ENCODE measurements at regions not wholly inside any gene's neighbourhood (a gene's known extent, or its start where the extent isn't known, plus 50 kb on each side); places are given as distances from the start of the nearest gene placed in this dataset.

- no peak for TF ChIP-seq JUN (IDR thresholded peaks at IDR 0.05)
- TF ChIP-seq ELK1 (IDR thresholded peaks at IDR 0.05; ENCODE audit: low read depth, low read length) = no peak
- TF ChIP-seq, protein P1, sequence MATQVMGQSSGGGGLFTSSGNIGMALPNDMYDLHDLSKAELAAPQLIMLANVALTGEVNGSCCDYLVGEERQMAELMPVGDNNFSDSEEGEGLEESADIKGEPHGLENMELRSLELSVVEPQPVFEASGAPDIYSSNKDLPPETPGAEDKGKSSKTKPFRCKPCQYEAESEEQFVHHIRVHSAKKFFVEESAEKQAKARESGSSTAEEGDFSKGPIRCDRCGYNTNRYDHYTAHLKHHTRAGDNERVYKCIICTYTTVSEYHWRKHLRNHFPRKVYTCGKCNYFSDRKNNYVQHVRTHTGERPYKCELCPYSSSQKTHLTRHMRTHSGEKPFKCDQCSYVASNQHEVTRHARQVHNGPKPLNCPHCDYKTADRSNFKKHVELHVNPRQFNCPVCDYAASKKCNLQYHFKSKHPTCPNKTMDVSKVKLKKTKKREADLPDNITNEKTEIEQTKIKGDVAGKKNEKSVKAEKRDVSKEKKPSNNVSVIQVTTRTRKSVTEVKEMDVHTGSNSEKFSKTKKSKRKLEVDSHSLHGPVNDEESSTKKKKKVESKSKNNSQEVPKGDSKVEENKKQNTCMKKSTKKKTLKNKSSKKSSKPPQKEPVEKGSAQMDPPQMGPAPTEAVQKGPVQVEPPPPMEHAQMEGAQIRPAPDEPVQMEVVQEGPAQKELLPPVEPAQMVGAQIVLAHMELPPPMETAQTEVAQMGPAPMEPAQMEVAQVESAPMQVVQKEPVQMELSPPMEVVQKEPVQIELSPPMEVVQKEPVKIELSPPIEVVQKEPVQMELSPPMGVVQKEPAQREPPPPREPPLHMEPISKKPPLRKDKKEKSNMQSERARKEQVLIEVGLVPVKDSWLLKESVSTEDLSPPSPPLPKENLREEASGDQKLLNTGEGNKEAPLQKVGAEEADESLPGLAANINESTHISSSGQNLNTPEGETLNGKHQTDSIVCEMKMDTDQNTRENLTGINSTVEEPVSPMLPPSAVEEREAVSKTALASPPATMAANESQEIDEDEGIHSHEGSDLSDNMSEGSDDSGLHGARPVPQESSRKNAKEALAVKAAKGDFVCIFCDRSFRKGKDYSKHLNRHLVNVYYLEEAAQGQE (IDR thresholded peaks at IDR 0.05) = no peak
- no peak for TF ChIP-seq BHLHE40 (IDR thresholded peaks at IDR 0.05; ENCODE audit: low read depth, low read length)
- TF ChIP-seq, protein P2, sequence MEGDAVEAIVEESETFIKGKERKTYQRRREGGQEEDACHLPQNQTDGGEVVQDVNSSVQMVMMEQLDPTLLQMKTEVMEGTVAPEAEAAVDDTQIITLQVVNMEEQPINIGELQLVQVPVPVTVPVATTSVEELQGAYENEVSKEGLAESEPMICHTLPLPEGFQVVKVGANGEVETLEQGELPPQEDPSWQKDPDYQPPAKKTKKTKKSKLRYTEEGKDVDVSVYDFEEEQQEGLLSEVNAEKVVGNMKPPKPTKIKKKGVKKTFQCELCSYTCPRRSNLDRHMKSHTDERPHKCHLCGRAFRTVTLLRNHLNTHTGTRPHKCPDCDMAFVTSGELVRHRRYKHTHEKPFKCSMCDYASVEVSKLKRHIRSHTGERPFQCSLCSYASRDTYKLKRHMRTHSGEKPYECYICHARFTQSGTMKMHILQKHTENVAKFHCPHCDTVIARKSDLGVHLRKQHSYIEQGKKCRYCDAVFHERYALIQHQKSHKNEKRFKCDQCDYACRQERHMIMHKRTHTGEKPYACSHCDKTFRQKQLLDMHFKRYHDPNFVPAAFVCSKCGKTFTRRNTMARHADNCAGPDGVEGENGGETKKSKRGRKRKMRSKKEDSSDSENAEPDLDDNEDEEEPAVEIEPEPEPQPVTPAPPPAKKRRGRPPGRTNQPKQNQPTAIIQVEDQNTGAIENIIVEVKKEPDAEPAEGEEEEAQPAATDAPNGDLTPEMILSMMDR (IDR thresholded peaks at IDR 0.05) = no peak
- no peak for TF ChIP-seq ZFP36 (IDR thresholded peaks at IDR 0.05; ENCODE audit: borderline replicate concordance, partially characterized antibody)
- TF ChIP-seq, protein P3, sequence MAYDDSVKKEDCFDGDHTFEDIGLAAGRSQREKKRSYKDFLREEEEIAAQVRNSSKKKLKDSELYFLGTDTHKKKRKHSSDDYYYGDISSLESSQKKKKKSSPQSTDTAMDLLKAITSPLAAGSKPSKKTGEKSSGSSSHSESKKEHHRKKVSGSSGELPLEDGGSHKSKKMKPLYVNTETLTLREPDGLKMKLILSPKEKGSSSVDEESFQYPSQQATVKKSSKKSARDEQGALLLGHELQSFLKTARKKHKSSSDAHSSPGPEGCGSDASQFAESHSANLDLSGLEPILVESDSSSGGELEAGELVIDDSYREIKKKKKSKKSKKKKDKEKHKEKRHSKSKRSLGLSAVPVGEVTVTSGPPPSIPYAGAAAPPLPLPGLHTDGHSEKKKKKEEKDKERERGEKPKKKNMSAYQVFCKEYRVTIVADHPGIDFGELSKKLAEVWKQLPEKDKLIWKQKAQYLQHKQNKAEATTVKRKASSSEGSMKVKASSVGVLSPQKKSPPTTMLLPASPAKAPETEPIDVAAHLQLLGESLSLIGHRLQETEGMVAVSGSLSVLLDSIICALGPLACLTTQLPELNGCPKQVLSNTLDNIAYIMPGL (CRISPR knock-in tag; IDR thresholded peaks at IDR 0.05; ENCODE audit: borderline replicate concordance) = no peak
- TF ChIP-seq ZNF302 (CRISPR knock-in tag; IDR thresholded peaks at IDR 0.05) = no peak
- no peak for TF ChIP-seq JUNB (IDR thresholded peaks at IDR 0.05)
- TF ChIP-seq POLR2A (IDR thresholded peaks at IDR 0.05; ENCODE audit: low read length) = no peak
- no peak for TF ChIP-seq USF2 (IDR thresholded peaks at IDR 0.05)
Observed at GRCh38 chr9:115997923-115998322, 155.7 kb upstream of the PAPPA start.
